CD1c-positive myeloid dendritic cell (primary cell): ENCODE measurements at regions not wholly inside any gene's neighbourhood (a gene's known extent, or its start where the extent isn't known, plus 50 kb on each side); places are given as distances from the start of the nearest gene placed in this dataset.

Experiments
- DNase-seq: peaks from one replicate; pipeline ENCODE4 v3.0.0-alpha.2; 2016; ENCODE audit errors: extremely low spot score

DNA sequence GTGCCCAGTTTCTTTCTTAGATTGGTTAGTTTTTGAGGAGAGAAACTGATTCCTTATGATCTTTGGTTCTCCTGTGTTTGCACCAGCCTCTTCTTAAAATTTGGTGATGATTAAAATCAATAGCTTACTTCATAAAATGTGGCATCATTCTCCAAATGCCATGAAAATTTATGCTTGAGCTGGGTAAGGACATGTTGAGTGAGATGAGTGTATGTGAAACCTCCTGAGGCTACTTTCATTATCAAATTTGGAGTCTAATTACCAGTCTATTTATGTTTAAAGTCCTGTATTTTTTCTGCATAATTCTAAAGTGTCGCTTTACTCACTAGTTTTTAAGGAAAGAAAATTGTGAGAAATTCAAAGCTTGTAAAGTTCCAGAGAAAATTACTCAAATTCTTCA, 102.1 kb downstream of the DIPK2A start:
- no peak for DNase-seq

DNA sequence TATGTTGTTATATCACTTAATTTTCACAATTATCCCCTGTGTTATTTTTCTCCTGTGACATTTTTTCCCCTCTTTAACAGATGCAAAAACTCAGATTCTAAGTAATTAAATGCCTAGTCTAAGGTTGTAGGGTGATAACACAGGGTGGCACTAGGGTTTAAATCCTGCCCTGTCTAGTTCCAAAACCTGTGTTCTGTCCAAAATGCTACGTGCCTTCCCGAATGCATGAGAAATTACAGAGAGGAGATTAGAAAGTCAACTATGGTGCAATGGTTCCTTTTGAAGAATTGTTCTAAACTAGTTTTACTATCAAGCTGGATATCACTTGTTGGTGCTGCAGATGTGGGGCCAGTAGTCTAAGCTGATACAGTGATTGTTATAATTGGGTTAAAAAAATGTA, 108.0 kb downstream of the DIPK2A start:
- no peak for DNase-seq

GRCh38 chr3:144084929-144085328, 113.3 kb downstream of the DIPK2A start:
- no peak for DNase-seq

- peak; percentile 32 for DNase-seq
Observed at GRCh38 chr3:144085964-144086363, 114.3 kb downstream of the DIPK2A start.

- no peak for DNase-seq
Observed at GRCh38 chr3:144096016-144096415, 124.4 kb downstream of the DIPK2A start.

DNA sequence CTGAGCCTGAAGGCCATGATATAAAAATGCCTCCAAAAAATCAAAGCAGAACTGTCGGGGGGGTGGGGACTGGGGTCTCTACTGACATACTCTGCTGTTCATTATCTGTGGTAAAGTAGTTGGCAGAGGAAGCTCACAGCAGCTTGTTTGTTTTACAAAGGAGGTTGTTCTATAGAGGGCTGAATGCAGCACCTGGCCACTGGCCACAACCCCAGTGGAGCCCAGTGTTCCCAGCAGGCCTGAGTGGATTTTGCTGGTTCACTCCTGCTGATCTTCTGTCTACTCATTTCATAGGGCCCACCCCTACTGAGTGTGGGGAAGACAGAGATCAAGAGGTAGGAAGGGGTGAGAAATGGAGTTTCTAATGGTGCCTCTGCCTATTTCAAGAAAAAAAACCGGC, 125.5 kb downstream of the DIPK2A start:
- no peak for DNase-seq

DNA sequence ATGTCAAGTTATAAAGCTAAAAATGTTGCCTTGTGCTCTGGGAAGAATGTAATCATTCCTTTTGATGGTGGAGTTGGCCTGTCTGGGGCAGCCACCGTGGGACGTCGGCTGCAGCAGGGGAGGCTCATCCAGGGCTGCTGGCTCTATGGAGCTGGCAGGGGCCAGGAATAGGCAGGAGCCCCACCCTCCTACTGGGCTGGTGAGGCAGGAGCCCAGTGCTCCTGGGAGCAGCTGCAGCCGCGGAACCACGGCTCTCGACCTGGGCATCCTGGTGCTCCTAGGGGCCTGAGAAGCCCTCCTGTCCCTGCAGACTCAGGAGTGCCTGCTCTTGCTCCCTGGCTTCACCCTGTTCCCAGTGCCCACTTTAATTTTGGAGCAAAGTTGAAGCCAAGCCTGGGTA, 127.1 kb downstream of the DIPK2A start:
- DNase-seq = no peak

GRCh38 chr3:144102421-144102820, 130.8 kb downstream of the DIPK2A start:
- DNase-seq = no peak

DNA sequence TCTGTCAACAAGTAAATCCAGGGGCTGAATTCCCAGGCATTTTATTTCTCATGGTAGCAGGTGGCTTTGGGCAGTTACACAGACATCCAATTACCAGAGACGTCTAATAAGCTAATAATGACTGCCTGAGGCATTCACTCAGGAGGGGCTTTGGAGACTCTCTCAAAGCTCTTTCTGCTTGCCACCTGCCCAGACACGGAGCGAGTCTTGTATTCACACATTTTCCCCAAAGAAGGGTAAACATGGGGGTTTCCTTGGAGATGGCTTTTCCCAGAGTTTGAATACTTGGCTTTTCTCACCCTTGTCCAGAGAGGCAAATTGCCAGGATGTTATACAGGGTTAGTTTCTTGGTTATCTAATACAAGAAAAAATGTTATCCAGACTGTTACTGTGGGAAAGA, 132.6 kb downstream of the DIPK2A start:
- DNase-seq = no peak

GRCh38 chr3:144104679-144105078, 133.1 kb downstream of the DIPK2A start:
- DNase-seq = no peak

- no peak for DNase-seq
Observed at GRCh38 chr3:144105542-144105941, 133.9 kb downstream of the DIPK2A start.

- no peak for DNase-seq
Observed at GRCh38 chr3:144106970-144107369, 135.3 kb downstream of the DIPK2A start.

GRCh38 chr3:144107923-144108322, 136.3 kb downstream of the DIPK2A start:
- no peak for DNase-seq

GRCh38 chr3:144109944-144110343, 138.3 kb downstream of the DIPK2A start:
- no peak for DNase-seq

DNA sequence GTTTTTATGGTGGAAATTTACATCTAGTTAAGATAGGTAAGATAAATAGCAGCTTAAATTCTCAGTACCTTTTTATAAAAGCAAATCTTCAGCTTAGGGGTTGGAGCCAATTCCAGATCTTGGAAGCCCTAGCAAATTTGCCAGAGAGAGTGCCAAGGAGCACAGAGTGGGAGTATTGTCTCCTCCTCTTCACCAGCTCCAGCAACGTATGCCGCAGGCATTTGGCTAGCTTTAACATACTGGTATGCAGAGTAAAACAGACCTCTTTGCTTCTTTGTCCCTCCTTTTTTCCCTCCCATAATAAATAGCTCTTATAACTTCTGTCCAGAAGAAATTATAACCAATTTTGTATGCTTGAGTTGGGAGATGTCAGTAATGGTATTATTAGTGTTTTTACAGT, 140.4 kb downstream of the DIPK2A start:
- DNase-seq = no peak

DNA sequence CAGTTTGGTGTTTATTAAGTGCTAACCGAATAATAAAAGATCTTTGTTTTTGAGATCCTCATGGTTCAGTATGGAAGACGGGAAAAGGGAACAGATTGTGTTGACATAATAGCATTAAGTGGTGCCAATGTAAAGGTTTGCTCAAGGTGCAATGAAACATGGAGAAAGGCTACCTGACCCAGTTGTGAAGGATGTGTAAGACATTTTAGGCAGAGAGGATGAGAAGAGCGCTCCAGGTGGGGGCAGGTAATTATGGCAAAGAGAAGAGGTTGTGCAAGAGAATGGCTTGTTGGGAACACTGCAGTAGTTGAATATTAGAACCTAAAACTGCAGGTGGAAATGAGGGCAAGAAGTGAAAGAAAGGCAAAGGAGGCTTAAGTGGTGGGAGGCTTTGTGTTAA, 140.8 kb downstream of the DIPK2A start:
- no peak for DNase-seq

GRCh38 chr3:144114767-144115166, 143.1 kb downstream of the DIPK2A start:
- DNase-seq = no peak

DNA sequence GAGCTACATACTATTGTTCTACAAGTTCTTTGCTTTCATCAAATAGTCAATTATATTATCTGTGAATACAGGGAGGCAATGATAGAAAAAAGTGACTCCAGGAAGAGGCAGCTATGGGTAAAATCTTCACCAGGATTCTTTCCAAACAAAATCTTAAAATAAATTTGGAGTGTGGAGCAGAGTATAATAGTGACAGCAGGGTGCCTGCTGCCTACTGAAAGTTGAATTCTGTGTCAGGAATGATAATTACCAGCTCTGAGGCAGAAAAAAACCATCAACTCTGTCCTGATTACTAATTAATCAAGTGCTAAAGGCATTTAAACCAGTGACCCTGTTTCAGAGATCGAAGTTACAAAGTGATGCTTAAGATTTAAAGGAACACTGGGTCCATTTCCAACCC, 148.0 kb downstream of the DIPK2A start:
- DNase-seq = no peak

DNA sequence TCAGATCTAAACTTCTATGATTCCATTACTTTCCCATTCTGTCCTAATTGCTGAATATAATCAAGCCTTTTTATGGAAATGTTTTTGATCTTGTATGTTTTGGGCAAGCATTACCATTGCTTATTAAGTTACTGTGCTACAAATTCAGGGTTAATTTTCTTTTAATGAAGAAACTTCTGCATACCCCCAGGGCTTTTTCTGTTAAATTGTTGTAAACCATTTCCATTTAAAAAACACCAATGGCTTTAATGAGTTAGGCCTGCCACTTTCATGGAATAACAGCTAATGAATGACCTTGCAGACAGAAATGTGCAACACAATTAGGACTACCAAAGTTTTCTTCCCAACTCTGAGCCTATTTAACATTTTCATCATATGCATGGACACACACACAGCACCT, 150.0 kb downstream of the DIPK2A start:
- no peak for DNase-seq

- no peak for DNase-seq
Observed at GRCh38 chr3:144127014-144127413, 155.4 kb downstream of the DIPK2A start.

GRCh38 chr3:144127700-144128099, 156.1 kb downstream of the DIPK2A start:
- DNase-seq = no peak

DNA sequence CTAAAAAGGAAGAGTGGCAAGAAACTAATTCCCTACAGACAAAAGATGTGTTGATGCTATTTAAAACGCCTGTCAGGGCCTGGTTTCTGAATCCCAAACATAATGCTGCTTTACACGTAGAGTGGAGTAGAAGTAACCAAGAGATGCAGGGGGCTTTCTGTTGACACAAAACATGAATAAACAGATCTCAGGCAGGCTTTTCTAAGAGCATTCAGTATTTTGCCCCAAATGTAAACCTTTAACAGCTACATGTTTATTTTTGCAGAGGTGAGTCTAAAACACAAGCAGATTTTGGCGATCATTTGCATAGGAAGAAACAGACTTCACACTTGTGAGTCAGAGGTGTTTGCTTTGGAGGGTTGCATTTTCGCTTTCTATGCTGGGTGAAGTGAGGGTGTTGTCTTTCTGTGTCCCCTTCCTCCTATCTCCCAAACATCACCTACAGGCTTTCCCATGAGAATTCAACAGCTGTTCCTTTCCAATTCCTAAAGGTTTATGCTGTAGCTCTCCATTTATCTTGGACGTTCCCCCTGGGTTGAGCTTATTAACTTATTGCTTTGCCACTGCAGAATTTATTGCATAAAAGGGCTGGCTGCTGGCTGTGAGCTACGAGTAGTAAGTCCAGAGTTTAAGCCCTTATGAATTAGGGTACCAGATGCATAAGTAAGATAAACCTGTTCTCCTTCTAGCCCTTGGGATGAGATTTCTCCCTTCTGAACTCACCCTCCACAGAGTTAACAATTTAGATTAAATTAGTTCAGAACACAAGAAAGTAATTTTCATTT, 156.7 kb downstream of the DIPK2A start:
- no peak for DNase-seq

DNA sequence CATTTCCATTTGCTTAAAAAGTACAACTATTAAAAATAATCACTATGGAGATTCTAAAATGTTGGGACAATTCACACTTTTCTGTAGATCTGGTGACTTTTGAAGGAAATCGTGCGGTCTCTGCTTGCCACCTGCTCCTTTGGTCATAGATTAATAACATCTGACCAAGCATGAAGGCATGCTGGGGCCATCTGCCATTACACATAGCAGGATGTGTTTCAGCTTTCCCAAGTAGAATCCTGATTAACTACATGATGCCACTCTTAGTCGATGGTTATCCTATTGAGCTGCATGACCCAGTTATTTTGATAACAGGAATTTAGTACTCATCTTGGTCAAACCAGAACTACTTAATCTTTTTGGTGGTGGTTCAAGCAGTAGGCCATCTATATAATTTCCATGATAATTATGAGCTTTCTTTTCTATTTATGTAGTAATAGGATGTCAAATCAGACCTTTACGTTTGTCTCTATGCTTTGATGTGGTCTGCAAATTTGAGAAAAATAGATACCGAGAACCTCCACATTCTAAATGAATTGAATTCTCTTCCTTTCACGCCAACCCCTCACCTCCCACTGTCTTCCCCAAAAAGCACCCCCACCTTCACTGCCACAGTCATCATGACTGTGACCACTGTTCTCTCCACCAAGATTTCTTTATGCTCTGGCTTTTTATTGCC, 158.1 kb downstream of the DIPK2A start:
- DNase-seq = no peak

DNA sequence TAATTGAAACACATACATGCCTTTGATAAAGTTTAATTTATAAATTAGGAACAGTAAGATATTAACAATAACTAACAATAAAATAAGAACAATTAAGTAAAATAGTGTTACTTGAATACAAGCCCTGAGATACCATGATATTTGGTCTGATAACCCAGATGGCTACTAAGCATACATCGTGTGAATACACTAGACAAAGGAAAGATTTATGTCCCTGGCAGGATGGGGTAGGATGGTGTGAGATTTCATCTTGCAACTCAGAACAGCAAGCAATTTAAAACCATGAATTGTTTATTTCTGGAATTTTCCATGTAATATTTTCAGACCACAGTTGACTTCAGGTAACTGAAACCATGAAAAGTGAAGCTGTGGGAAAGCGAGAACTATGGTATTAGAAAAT, 169.5 kb downstream of the DIPK2A start:
- DNase-seq = no peak
